Right lobe of liver (tissue), 6 donors: ENCODE measurements at regions not wholly inside any gene's neighbourhood (a gene's known extent, or its start where the extent isn't known, plus 50 kb on each side); places are given as distances from the start of the nearest gene placed in this dataset.

ENCODE experiments used
- ATAC-seq, 4 donors: fragments of 200-7000 bp; cut with Tn5 transposase; one replicate each; pipeline ENCODE4 v1.9.1; 2020; ENCODE audit warnings: mild to moderate bottlenecking in 4 of 4, moderate library complexity in 4 of 4
- DNase-seq, 3 donors: peaks; one replicate each; pipeline ENCODE4 v3.0.0-alpha.2; 2020
- H3K27ac ChIP-seq, 3 donors: fragments of 200-600 bp; one replicate each; pipeline ENCODE4 v1.8.0; 2022
- H3K27me3 ChIP-seq, 2 donors: fragments of 200-600 bp; one replicate each; pipeline ENCODE4 v1.8.0; 2022
- H3K36me3 ChIP-seq, 4 donors: fragments of 200-600 bp; sonication (generic) in 1 of 4; one replicate each; pipeline versions ENCODE4 v1.5.1 to v1.8.0; 2017 to 2022; ENCODE audit warnings: control low read depth in 1 of 4
- H3K4me1 ChIP-seq, 4 donors: fragments of 200-600 bp; sonication (generic) in 1 of 4; one replicate each; pipeline versions ENCODE4 v1.5.1 to v1.8.0; 2017 to 2022; ENCODE audit warnings: control low read depth in 1 of 4
- H3K4me3 ChIP-seq, 3 donors: fragments of 200-600 bp; one replicate each; pipeline ENCODE4 v1.8.0; 2022
- H3K9me3 ChIP-seq, 4 donors: fragments of 200-600 bp; sonication (generic) in 1 of 4; one replicate each; pipeline versions ENCODE4 v1.5.1 to v1.8.0; 2017 to 2022; ENCODE audit warnings: control low read depth in 1 of 4
- CTCF ChIP-seq, 4 donors: fragments of 200-600 bp in 3 of 4; fragments of 450-650 bp in 1 of 4; IDR thresholded peaks; one replicate each; pipeline versions ENCODE4 v1.5.1 to v1.8.0; 2016 to 2022; ENCODE audit warnings: antibody characterized with exemption in 4 of 4, mild to moderate bottlenecking in 2 of 4
- POLR2A ChIP-seq: fragments of 450-650 bp; IDR thresholded peaks from one replicate; pipeline ENCODE4 v1.6.1; 2017; ENCODE audit warnings: antibody characterized with exemption, mild to moderate bottlenecking
- WGBS: methylation state at CpG from one replicate; pipeline ENCODE4 v1.1.6; 2018; ENCODE audit warnings: low coverage, low lambda C conversion rate; ENCODE audit not compliant: insufficient coverage; ENCODE audit errors: missing lambda C conversion rate; 5-methylcytosine and 5-hydroxymethylcytosine counted together
- intact Hi-C, 2 donors: fragments of 100-400 bp; cut with DNase I; formaldehyde crosslinking; loops; one replicate each; pipeline versions ENCODE4 v1.11.2 to v1.14.1; 2022
- donor health status: DM: no; HTN: yes; CAD: no.
- donor health status: DM: no; HTN: no; CAD: no.
- donor health status: DM: no; HTN: no; CAD: no.
- donor health status: DM: no; HTN: yes; CAD: no.
- donor health status: DM: no; HTN: yes; CAD: no.

GRCh38 chr1:22237433-22238093, 94.7 kb upstream of the WNT4 start:
- ATAC-seq, result no peak
- H3K27me3 ChIP-seq, result peaks cover 0 to 10% of the 10 kb centered on the region in 2 donors
- H3K4me3 ChIP-seq, result no peak overlapping the region
- peak in 1 of 3 donors; percentile 11 for DNase-seq
- no peaks in the 10 kb centered on the region for H3K36me3 ChIP-seq
- no peak overlapping the region for H3K27ac ChIP-seq
- H3K4me1 ChIP-seq, result no peaks in the 10 kb centered on the region
- H3K9me3 ChIP-seq, result no peaks in the 10 kb centered on the region
- WGBS, result 80% methylated on average over 9 of the region's 11 CpGs
- intact Hi-C loops, result no loop called here
- TF ChIP-seq CTCF (IDR thresholded peaks at IDR 0.05) (no peak), POLR2A (no peak)

GRCh38 chr1:22238356-22239224, 95.7 kb upstream of the WNT4 start:
- Histone ChIP-seq H3K27me3 (peaks cover 0 to 5% of the 10 kb centered on the region in 2 donors), H3K36me3 (no peaks in the 10 kb centered on the region), H3K9me3 (no peaks in the 10 kb centered on the region), H3K4me3 (no peak overlapping the region), H3K4me1 (no peaks in the 10 kb centered on the region), H3K27ac (no peak overlapping the region)
- intact Hi-C loops, result no loop called here
- 94% methylated on average over 12 of the region's 26 CpGs for WGBS
- DNase-seq (no peak), ATAC-seq (no peak)
- TF ChIP-seq CTCF (IDR thresholded peaks at IDR 0.05), result no peak
- no peak for TF ChIP-seq POLR2A

- H3K4me1 ChIP-seq, result no peaks in the 10 kb centered on the region
- intact Hi-C loops, result no loop called here
- H3K36me3 ChIP-seq, result no peaks in the 10 kb centered on the region
- ATAC-seq, result peak in 1 of 4 donors; percentile 11
- no peaks in the 10 kb centered on the region for H3K27me3 ChIP-seq
- DNase-seq, result no peak
- WGBS, result no CpG with 5 or more reads among the region's 11 CpGs
- H3K4me3 ChIP-seq, result no peak overlapping the region
- H3K9me3 ChIP-seq, result no peaks in the 10 kb centered on the region
- no peak overlapping the region for H3K27ac ChIP-seq
- no peak for TF ChIP-seq POLR2A
- TF ChIP-seq CTCF (IDR thresholded peaks at IDR 0.05), result no peak
Measured at GRCh38 chr1:22239378-22239777, 96.5 kb upstream of the WNT4 start.

GRCh38 chr1:22241250-22241649, 98.4 kb upstream of the WNT4 start:
- Histone ChIP-seq H3K4me3 (no peak overlapping the region), H3K27ac (no peak overlapping the region), H3K9me3 (no peaks in the 10 kb centered on the region), H3K36me3 (no peaks in the 10 kb centered on the region), H3K27me3 (no peaks in the 10 kb centered on the region), H3K4me1 (no peaks in the 10 kb centered on the region)
- intact Hi-C loops, result no loop called here
- ATAC-seq, result no peak
- DNase-seq, result no peak
- WGBS, result 83% methylated on average over 3 of the region's 3 CpGs
- no peak for TF ChIP-seq POLR2A
- no peak for TF ChIP-seq CTCF (IDR thresholded peaks at IDR 0.05)
